CD4-positive, alpha-beta memory T cell (primary cell): ENCODE measurements at regions not wholly inside any gene's neighbourhood (a gene's known extent, or its start where the extent isn't known, plus 50 kb on each side); places are given as distances from the start of the nearest gene placed in this dataset.
"Not testable (repeated sequence)": the region's sequence is repeated elsewhere in the genome, so short reads cannot be mapped to it uniquely, and the experiment has no call there.

Source experiments
- CTCF ChIA-PET: fragments of 350-600 bp; sonication (Branson Sonifier 250); formaldehyde crosslinking; loops from one replicate; lab custom pipeline; 2021; ENCODE audit warnings: inconsistent platforms; ENCODE audit not compliant: partially characterized antibody; lab: Charles Lee
- POLR2A ChIA-PET: fragments of 350-600 bp; sonication (Branson Sonifier 250); formaldehyde crosslinking; loops from one replicate; lab custom pipeline; 2021; ENCODE audit not compliant: partially characterized antibody; lab: Charles Lee
- DNase-seq, 5 donors: peaks; one replicate each; pipeline versions ENCODE4 v3.0.0 to v3.0.0-alpha.2; 2020 to 2022; ENCODE audit warnings: mixed read lengths in 1 of 5
- H3K27ac ChIP-seq: one replicate; pipeline ENCODE4 v1.7.0; 2013; ENCODE audit warnings: low read depth, low read length
- H3K27me3 ChIP-seq: 2 replicates; pipeline ENCODE4 v1.7.0; 2013; ENCODE audit warnings: mild to moderate bottlenecking, low read length, moderate library complexity; ENCODE audit not compliant: insufficient read depth
- H3K36me3 ChIP-seq: 2 replicates; pipeline ENCODE4 v1.7.0; 2013; ENCODE audit warnings: mild to moderate bottlenecking, low read length, moderate library complexity; ENCODE audit not compliant: insufficient read depth
- H3K4me1 ChIP-seq: 2 replicates; pipeline ENCODE4 v1.7.0; 2013; ENCODE audit warnings: mild to moderate bottlenecking, low read length, moderate library complexity; ENCODE audit not compliant: insufficient read depth
- H3K4me3 ChIP-seq, 2 donors: one replicate each; pipeline ENCODE4 v1.7.0; 2013; ENCODE audit warnings: low read length in 2 of 2, mild to moderate bottlenecking in 1 of 2
- H3K9me3 ChIP-seq, 2 donors: one replicate each; pipeline ENCODE4 v1.7.0; 2013; ENCODE audit warnings: low read length in 2 of 2, control low read depth in 1 of 2; ENCODE audit not compliant: control insufficient read depth in 1 of 2
- H3K27ac Mint-ChIP-seq, 7 donors: one replicate each; pipeline ENCODE4 v1.8.0; 2020 to 2021; ENCODE audit warnings: mixed read lengths in 7 of 7, mild to moderate bottlenecking in 6 of 7, inconsistent platforms in 3 of 7, moderate library complexity in 3 of 7
- H3K27me3 Mint-ChIP-seq, 2 donors: one replicate each; pipeline ENCODE4 v1.8.0; 2020 to 2021; ENCODE audit warnings: mixed read lengths in 2 of 2
- H3K36me3 Mint-ChIP-seq, 2 donors: one replicate each; pipeline ENCODE4 v1.8.0; 2020 to 2021; ENCODE audit warnings: mixed read lengths in 2 of 2, inconsistent platforms in 1 of 2, mild to moderate bottlenecking in 1 of 2
- H3K4me1 Mint-ChIP-seq, 4 donors: one replicate each; pipeline ENCODE4 v1.8.0; 2020 to 2021; ENCODE audit warnings: mixed read lengths in 4 of 4, mild to moderate bottlenecking in 1 of 4
- H3K4me3 Mint-ChIP-seq, 8 donors: one replicate each; pipeline ENCODE4 v1.8.0; 2020 to 2021; ENCODE audit warnings: mixed read lengths in 8 of 8, mild to moderate bottlenecking in 7 of 8, moderate library complexity in 6 of 8, inconsistent platforms in 3 of 8
- H3K9me3 Mint-ChIP-seq, 8 donors: one replicate each; pipeline ENCODE4 v1.8.0; 2020 to 2021; ENCODE audit warnings: mixed read lengths in 8 of 8, mild to moderate bottlenecking in 5 of 8, inconsistent platforms in 3 of 8, moderate library complexity in 1 of 8
- intact Hi-C: fragments of 100-400 bp; cut with micrococcal nuclease; formaldehyde crosslinking; loops from one replicate; pipeline ENCODE4 v1.15.1; 2023

DNA sequence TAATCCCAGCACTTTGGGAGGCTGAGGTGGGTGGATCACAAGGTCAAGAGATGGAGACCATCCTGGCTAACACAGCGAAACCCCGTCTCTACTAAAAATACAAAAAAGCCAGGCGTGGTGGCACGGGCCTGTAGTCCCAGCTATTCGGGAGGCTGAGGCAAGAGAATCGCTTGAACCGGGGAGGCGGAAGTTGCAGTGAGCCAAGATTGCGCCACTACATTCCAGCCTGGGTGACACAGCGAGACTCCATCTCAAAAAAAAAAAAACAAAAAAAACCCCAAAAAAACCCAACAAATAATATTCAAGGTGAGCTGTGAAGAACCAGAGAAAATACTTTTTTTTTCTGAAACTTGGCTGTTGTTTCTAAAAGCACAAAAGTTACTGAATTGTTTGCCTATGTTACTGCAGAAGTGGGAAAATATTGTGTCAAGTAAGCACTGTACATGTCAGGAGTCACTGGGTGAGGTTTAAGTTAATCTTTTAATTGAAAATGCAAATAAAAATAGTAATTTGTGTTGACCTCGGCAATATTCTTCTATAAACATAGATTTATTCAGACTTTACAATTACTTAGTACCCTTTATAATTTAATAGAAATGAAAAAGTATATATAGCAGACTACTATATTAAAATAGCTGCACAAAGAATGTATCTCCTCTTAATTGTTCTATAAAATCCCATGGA lies 55.4 kb upstream of the USP3 start:
- CTCF ChIA-PET, POLR2A ChIA-PET: not testable (repeated sequence)
- peak overlapping the region in 1 of 7 donors; percentile 30 for H3K27ac Mint-ChIP-seq

DNA sequence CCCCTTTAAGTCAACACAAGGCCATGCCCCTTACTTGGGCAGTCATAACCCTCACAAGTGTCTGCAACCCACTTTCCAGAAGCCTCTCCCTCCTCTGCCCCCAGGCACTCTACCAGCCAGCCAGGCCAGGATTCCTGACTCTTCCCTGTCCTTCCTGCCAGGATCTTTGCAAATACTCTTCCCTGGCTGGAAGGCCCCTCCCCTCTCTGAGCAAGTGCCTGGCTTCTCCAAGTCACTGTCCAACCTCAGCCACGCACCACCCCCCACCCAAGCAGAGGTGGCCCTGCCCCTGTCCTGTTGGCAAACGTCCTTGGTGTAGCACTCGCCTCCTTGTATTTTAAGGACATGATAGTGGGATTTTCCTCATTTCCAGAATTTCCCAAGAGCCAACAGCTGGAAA lies 54.7 kb upstream of the USP3 start:
- no peak overlapping the region for H3K27ac ChIP-seq
- peaks cover 16% of the 10 kb centered on the region for H3K4me1 ChIP-seq
- H3K36me3 Mint-ChIP-seq, result no peaks in the 10 kb centered on the region
- no peaks in the 10 kb centered on the region for H3K36me3 ChIP-seq
- peaks cover 6 to 29% (median 16%) of the 10 kb centered on the region in 4 donors for H3K4me1 Mint-ChIP-seq
- ChIA-PET POLR2A (no interaction called here), CTCF (no interaction called here)
- no peaks in the 10 kb centered on the region for H3K9me3 Mint-ChIP-seq
- no peak overlapping the region for H3K4me3 ChIP-seq
- no peak for DNase-seq
- no peaks in the 10 kb centered on the region for H3K27me3 ChIP-seq
- H3K27ac Mint-ChIP-seq, result peak overlapping the region in 1 of 7 donors; percentile 23
- H3K9me3 ChIP-seq, result no peaks in the 10 kb centered on the region
- intact Hi-C loops, result no loop called here
- H3K27me3 Mint-ChIP-seq, result no peaks in the 10 kb centered on the region
- H3K4me3 Mint-ChIP-seq, result no peak overlapping the region

More for the DNA sequence above, 55.4 kb upstream of the USP3 start:
- intact Hi-C loops, H3K4me3 Mint-ChIP-seq, H3K4me3 ChIP-seq, H3K9me3 ChIP-seq, H3K27ac ChIP-seq, H3K27me3 ChIP-seq, H3K27me3 Mint-ChIP-seq, H3K36me3 ChIP-seq, DNase-seq, H3K36me3 Mint-ChIP-seq, H3K9me3 Mint-ChIP-seq: not testable (repeated sequence)
- H3K4me1 ChIP-seq, result peaks cover 16% of the 10 kb centered on the region
- peaks cover 7 to 33% (median 19%) of the 10 kb centered on the region in 4 donors for H3K4me1 Mint-ChIP-seq

DNA sequence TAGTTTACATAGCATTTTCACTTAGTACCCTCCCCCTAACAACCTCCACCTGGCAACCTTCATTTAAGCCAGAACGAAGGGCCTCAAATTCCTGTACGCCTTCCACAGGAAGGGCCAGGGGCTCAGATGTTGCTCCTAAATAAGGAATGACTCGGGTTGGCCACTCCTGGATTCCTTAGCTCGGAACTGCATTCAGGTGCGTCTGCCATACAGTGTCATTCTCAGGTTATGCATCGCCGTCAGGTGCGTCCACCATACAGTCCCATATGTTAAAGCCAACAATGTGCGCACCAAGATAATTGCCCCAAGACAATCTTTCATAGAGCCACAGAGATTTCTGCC lies 53.5 kb upstream of the USP3 start:
- Histone ChIP-seq H3K27me3 (no peaks in the 10 kb centered on the region), H3K27ac (no peak overlapping the region), H3K9me3 (no peaks in the 10 kb centered on the region), H3K36me3 (no peaks in the 10 kb centered on the region), H3K4me1 (peaks cover 10% of the 10 kb centered on the region), H3K4me3 (no peak overlapping the region)
- ChIA-PET CTCF (no interaction called here), POLR2A (no interaction called here)
- Mint-ChIP-seq H3K27me3 (no peaks in the 10 kb centered on the region), H3K36me3 (no peaks in the 10 kb centered on the region), H3K9me3 (no peaks in the 10 kb centered on the region), H3K4me1 (peaks cover 6 to 23% (median 14%) of the 10 kb centered on the region in 4 donors), H3K27ac (peak overlapping the region in 1 of 7 donors; percentile 57), H3K4me3 (no peak overlapping the region)
- no peak for DNase-seq
- intact Hi-C loops, result no loop called here

DNA sequence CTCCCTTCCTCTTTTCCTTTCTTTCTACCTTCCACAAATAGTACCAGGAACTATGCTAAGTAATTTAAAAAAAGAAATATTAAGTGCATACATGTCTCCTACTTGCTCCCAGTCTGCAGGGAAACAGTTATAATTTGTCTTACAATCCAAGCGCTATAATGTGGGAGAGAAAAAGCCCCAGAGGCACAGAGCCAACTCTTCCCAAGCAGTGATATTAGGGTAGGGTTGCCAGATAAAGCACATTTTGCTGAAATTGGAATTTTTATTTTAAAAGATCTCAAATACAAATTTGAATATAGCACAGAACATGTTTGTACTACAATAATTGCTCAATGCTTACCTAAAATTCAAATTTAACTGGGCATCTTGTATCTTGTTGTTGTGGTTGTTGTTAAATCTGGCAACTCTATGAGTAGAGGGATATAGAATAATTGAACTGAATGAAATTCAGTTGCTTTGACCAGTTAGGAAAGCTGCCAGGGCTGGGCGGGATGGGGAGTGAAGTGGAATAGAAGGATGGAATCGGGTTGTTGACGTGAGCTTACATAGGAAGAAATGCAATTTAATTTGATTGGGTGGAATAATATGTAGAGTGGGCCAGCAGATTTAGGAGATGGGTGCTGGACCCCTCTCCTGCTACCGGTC lies 52.6 kb upstream of the USP3 start:
- Histone ChIP-seq H3K4me1 (peaks cover under 1% of the 10 kb centered on the region), H3K27ac (no peak overlapping the region), H3K27me3 (no peaks in the 10 kb centered on the region), H3K36me3 (no peaks in the 10 kb centered on the region), H3K4me3 (no peak overlapping the region), H3K9me3 (no peaks in the 10 kb centered on the region)
- no peaks in the 10 kb centered on the region for H3K36me3 Mint-ChIP-seq
- no peaks in the 10 kb centered on the region for H3K27me3 Mint-ChIP-seq
- intact Hi-C loops, result no loop called here
- CTCF ChIA-PET, result no interaction called here
- POLR2A ChIA-PET, result no interaction called here
- H3K4me1 Mint-ChIP-seq, result peaks cover 0 to 13% (median 5%) of the 10 kb centered on the region in 4 donors
- DNase-seq, result no peak
- no peaks in the 10 kb centered on the region for H3K9me3 Mint-ChIP-seq
- no peak overlapping the region for H3K4me3 Mint-ChIP-seq
- H3K27ac Mint-ChIP-seq, result no peak overlapping the region

DNA sequence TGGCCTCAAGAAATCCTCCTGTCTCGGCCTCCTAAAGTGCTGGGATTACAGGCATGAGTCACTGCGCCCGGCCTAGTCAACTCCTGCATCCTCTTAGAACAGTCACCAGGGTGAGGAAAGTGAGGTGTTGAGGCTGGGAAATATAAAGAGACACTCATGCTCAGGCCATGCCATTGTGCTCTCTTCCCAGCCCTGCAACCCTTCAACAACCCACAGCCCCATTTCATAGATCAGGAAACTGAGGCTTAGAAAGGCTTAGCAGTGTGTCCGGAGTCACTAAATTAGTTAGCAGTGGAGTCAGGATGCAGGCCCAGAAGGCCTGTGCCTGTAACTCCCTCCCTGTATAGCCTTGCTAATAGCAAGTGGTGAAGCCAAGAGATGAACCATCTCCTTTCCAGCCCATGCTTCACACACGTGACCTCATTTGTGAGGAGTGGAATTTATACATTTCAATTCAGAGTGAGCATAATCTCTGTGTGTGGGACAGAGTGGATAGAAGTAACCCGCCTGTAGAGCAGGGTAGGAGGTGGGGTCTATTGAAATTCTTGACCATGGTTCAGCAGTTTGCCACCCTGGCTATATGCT lies 51.7 kb upstream of the USP3 start:
- H3K36me3 ChIP-seq, result no peaks in the 10 kb centered on the region
- H3K4me1 ChIP-seq, result no peaks in the 10 kb centered on the region
- Mint-ChIP-seq H3K36me3 (no peaks in the 10 kb centered on the region), H3K4me3 (no peak overlapping the region), H3K4me1 (peaks cover 0 to 7% (median 4%) of the 10 kb centered on the region in 4 donors), H3K27ac (no peak overlapping the region), H3K9me3 (no peaks in the 10 kb centered on the region), H3K27me3 (no peaks in the 10 kb centered on the region)
- POLR2A ChIA-PET, result no interaction called here
- no peaks in the 10 kb centered on the region for H3K27me3 ChIP-seq
- H3K27ac ChIP-seq, result no peak overlapping the region
- DNase-seq, result no peak
- CTCF ChIA-PET, result no interaction called here
- intact Hi-C loops, result no loop called here
- H3K9me3 ChIP-seq, result no peaks in the 10 kb centered on the region
- H3K4me3 ChIP-seq, result no peak overlapping the region

DNA sequence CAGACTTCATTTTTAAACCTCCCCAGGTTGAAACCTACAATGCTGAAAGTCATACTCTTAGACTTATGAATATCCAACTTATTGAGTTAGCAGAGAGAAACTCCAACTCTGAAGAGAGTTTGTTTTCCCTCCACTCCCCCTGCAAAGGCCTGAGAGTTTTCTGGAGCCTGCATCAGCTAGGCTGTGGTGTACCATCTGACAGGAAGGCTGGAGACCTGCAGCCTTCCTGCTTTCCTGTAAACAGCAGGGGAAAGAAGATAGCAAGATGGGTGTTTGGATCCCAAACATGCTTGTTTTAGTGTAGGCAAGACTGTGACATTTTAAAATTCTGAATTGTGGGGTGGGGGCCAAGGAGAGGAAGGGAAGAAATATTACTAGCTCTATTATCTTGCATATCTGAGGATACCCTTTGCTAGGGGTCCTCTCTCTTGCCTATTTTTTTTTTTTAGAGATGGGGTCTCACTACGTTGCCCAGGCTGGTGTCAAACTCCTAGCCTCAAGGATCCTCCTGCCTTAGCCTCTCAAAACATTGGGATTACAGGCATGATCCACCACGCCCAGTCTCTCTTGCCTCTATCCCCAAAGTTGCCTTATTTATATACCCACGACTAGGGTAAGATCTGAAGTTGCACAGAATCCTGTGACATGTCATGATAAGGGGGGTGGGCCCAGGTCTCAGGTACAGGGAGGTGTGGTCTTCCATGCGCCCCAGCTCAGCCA lies 51.0 kb upstream of the USP3 start:
- Histone ChIP-seq H3K4me1 (no peaks in the 10 kb centered on the region), H3K27ac (no peak overlapping the region), H3K9me3 (no peaks in the 10 kb centered on the region), H3K27me3 (no peaks in the 10 kb centered on the region), H3K36me3 (no peaks in the 10 kb centered on the region), H3K4me3 (no peak overlapping the region)
- no peaks in the 10 kb centered on the region for H3K27me3 Mint-ChIP-seq
- no peaks in the 10 kb centered on the region for H3K9me3 Mint-ChIP-seq
- POLR2A ChIA-PET, result no interaction called here
- CTCF ChIA-PET, result no interaction called here
- H3K27ac Mint-ChIP-seq, result peak overlapping the region in 1 of 7 donors; percentile 29
- no peak for DNase-seq
- intact Hi-C loops, result no loop called here
- H3K4me1 Mint-ChIP-seq, result peaks cover 0 to 5% (median 4%) of the 10 kb centered on the region in 4 donors
- H3K4me3 Mint-ChIP-seq, result no peak overlapping the region
- no peaks in the 10 kb centered on the region for H3K36me3 Mint-ChIP-seq

DNA sequence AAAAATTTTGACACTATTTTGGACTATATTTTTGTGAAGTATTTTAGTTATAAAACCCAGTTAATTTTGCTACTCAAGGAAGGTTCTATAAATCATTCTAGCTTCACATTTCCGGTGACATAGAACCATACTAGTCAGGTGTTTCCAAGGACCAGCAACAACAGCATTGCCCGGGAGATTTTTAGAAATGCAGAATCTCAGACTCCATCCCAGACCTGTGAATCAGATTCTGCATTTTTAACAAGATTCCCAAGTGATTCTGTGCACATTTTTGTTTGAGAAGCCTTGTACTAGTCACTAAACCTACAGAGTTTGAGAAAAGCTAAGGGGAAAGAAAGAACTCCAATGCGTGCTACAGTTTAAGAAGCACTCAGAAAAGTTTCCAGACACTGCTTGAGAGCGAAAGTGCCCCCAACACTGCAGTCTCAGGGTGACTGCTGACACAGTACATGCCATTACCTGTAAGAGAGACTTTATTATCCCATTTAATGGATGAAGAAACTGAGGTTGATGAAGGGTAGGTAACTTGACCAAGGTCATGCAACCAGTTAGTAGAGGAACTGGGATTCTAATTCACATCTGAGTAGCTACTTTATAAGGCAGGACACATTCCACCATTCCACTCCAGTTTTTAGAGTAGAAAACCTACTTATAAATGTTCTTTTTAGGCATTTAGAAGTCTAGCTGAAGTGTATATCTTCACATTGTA lies 49.7 kb upstream of the USP3 start:
- Histone ChIP-seq H3K27ac (no peak overlapping the region), H3K4me1 (no peaks in the 10 kb centered on the region), H3K4me3 (no peak overlapping the region), H3K36me3 (no peaks in the 10 kb centered on the region), H3K9me3 (no peaks in the 10 kb centered on the region), H3K27me3 (no peaks in the 10 kb centered on the region)
- H3K4me1 Mint-ChIP-seq, result peaks cover 0 to 5% (median 4%) of the 10 kb centered on the region in 4 donors
- ChIA-PET POLR2A (no interaction called here), CTCF (interaction anchor here (1.7 kb wide), 1 partner anchor 12 kb away, joined by 6 read pairs; no protein-coding TSS in a partner anchor)
- no peaks in the 10 kb centered on the region for H3K36me3 Mint-ChIP-seq
- DNase-seq, result no peak
- no peak overlapping the region for H3K27ac Mint-ChIP-seq
- no peaks in the 10 kb centered on the region for H3K9me3 Mint-ChIP-seq
- no peak overlapping the region for H3K4me3 Mint-ChIP-seq
- H3K27me3 Mint-ChIP-seq, result no peaks in the 10 kb centered on the region
- intact Hi-C loops, result no loop called here
